Left renal cortex interstitium (tissue), 4 donors: ENCODE measurements at regions not wholly inside any gene's neighbourhood (a gene's known extent, or its start where the extent isn't known, plus 50 kb on each side); places are given as distances from the start of the nearest gene placed in this dataset.
"Not testable (repeated sequence)": the region's sequence is repeated elsewhere in the genome, so short reads cannot be mapped to it uniquely, and the experiment has no call there.

Source experiments
- DNase-seq, 4 donors: peaks; one replicate each; pipeline ENCODE4 v3.0.0-alpha.2; 2013; ENCODE audit warnings: low read depth in 4 of 4, low spot score in 2 of 4, missing footprints in 1 of 4

DNA sequence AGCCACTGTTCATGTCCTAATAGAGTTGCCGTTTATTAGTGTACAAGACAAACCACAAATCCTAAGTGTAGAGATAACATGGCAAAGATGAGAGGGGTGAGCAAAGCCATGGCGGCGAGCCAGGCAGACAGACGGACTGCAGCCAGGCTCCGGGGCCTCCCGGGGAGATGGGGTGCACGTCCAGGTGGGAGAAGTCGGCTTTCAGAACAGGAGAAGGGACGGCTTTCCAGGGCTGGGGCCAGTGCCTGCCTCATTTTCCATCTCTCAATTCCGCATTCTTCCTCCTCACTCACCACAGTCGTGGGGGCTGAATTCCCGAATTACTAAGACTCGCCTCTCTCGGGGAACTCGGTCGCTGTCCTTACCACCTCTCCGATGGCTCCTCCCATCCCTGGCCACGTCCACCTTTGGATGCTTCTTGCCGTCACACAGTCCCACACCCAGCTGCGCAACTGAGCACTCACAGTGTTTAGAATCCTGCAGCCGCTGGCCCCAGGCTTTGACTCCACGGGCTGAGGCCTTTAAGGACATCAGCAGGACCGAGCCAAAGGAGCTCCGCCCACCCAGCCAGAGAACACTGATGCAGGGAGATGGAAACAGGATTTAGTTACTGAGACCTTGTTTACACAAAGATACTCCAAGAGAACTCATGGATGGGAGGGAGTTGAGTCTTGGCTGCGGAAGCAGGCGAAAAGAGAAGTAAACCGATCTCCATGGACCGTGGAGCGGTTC is 59.7 kb downstream of the RNF112 start:
- DNase-seq, result no peak

DNA sequence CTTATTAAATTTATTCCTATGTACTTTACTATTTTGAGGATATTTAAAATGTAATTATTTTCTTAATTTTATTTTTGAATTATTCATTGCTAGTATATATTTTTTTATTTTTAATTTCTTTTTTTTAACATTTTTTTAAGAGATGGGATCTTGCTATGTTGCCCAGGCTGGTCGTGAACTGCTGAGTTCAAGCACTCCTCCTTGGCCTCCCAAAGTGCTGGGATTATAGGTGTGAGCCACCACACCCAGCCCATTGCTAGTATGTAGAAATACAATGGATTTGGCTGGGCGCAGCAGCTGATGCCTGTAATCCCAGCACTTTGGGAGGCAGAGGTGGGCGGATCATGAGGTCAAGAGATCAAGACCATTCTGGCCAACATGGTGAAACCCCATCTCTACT is 59.2 kb upstream of the SLC47A1 start:
- DNase-seq, result not testable (repeated sequence)

DNA sequence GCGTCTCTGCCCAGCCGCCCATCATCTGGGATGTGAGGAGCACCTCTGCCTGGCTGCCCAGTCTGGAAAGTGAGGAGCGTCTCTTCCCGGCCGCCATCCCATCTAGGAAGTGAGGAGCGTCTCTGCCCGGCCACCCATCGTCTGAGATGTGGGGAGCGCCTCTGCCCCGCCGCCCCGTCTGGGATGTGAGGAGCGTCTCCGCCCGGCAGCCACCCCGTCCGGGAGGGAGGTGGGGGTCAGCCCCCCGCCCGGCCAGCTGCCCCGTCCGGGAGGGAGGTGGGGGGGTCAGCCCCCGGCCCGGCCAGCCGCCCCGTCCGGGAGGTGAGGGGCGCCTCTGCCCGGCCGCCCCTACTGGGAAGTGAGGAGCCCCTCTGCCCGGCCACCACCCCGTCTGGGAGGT is 57.9 kb upstream of the SLC47A1 start:
- DNase-seq, result not testable (repeated sequence)

DNA sequence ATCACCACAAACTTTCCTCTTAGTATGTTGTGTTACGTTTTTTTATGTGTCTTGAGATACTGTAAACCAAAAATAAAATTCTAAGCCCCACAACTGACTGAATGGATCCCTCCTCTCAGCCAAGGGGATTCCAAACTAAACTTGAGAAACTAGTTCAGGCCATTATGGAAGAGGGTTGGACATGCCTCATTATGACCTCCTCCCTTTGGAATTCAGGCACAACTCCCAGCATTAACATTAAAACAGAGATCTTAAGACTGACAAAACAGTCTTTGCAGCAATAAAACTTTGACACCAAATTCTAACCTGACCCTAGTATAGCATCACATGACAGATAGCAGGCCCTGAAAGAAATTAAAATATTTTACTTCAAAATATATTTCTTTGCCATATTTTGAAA is 51.1 kb upstream of the SLC47A1 start:
- peak in 1 of 4 donors; percentile 48 for DNase-seq
